HEK293 (cell line): ENCODE measurements at regions not wholly inside any gene's neighbourhood (a gene's known extent, or its start where the extent isn't known, plus 50 kb on each side); places are given as distances from the start of the nearest gene placed in this dataset.

Source experiments
- CTCF ChIA-PET: fragments of 350-600 bp; formaldehyde crosslinking; extraction: SDS; loops from one replicate; lab custom pipeline; 2021; ENCODE audit warnings: antibody characterized with exemption; lab: Yijun Ruan, JAX
- POLR2A ChIA-PET: fragments of 300-600 bp; formaldehyde crosslinking; extraction: SDS; loops from one replicate; lab custom pipeline; 2020; ENCODE audit warnings: antibody characterized with exemption, inconsistent platforms; lab: Yijun Ruan, JAX
- H3K27ac ChIP-seq: fragments of 200-500 bp; sonication (Bioruptor generic); 2 replicates; pipeline ENCODE4 v1.5.1; 2014; ENCODE audit warnings: low read depth, low read length, control low read depth, inconsistent platforms; ENCODE audit errors: extremely low read depth
- H3K36me3 ChIP-seq, 2 experiments: fragments of 200-500 bp in 1 of 2; sonication (Bioruptor generic) in 1 of 2; 1 replicate in 1 of 2; 2 replicates in 1 of 2; pipeline ENCODE4 v1.5.1; 2014 to 2017; ENCODE audit warnings: inconsistent platforms in 2 of 2, low read length in 2 of 2; ENCODE audit not compliant: control insufficient read depth in 2 of 2, insufficient read depth in 1 of 2
- H3K4me1 ChIP-seq: fragments of 200-500 bp; sonication (Bioruptor generic); 2 replicates; pipeline ENCODE4 v1.5.1; 2014; ENCODE audit warnings: mild to moderate bottlenecking, low read length, inconsistent platforms; ENCODE audit not compliant: control insufficient read depth, insufficient read depth
- H3K4me3 ChIP-seq: 2 replicates; pipeline ENCODE4 v1.5.1; 2011; ENCODE audit warnings: low read depth, mild to moderate bottlenecking, control low read depth, low read length, moderate library complexity
- H3K9me3 ChIP-seq: fragments of 200-500 bp; sonication (Bioruptor generic); 2 replicates; pipeline ENCODE4 v1.5.1; 2014; ENCODE audit warnings: low read depth, low read length, inconsistent platforms; ENCODE audit not compliant: control insufficient read depth, insufficient read depth
- BCL11B ChIP-seq: fragments of 450-650 bp; formaldehyde crosslinking; IDR thresholded peaks from 2 replicates; pipeline ENCODE4 v1.5.1; 2016; ENCODE audit warnings: low read depth, missing biosample characterization, missing genetic modification characterization
- GLIS2 ChIP-seq: fragments of 450-650 bp; formaldehyde crosslinking; IDR thresholded peaks from 2 replicates; pipeline ENCODE4 v1.5.1; 2016; ENCODE audit warnings: missing biosample characterization, missing genetic modification characterization
- IKZF3 ChIP-seq: fragments of 450-650 bp; IDR thresholded peaks from 2 replicates; pipeline ENCODE4 v1.5.0; 2018; ENCODE audit warnings: missing biosample characterization, mild to moderate bottlenecking, missing genetic modification characterization, moderate library complexity
- KLF16 ChIP-seq: fragments of 450-650 bp; formaldehyde crosslinking; IDR thresholded peaks from 2 replicates; pipeline ENCODE4 v1.5.1; 2017; ENCODE audit warnings: missing biosample characterization, missing genetic modification characterization
- MEIS1 ChIP-seq: sonication (generic); formaldehyde crosslinking; IDR thresholded peaks from 2 replicates; pipeline ENCODE4 v1.8.1; 2022; ENCODE audit warnings: missing genetic modification reagents, mild to moderate bottlenecking, borderline replicate concordance
- SCRT1 ChIP-seq: fragments of 450-650 bp; formaldehyde crosslinking; IDR thresholded peaks from 2 replicates; pipeline ENCODE4 v1.5.1; 2016; ENCODE audit warnings: missing biosample characterization, missing genetic modification characterization, borderline replicate concordance
- ZNF214 ChIP-seq: fragments of 450-650 bp; formaldehyde crosslinking; IDR thresholded peaks from 2 replicates; pipeline ENCODE4 v1.5.1; 2017; ENCODE audit warnings: missing biosample characterization, mild to moderate bottlenecking, missing genetic modification characterization, borderline replicate concordance
- ZNF223 ChIP-seq: fragments of 450-650 bp; formaldehyde crosslinking; IDR thresholded peaks from 2 replicates; pipeline ENCODE4 v1.5.1; 2016; ENCODE audit warnings: missing biosample characterization, missing genetic modification characterization
- ZNF335 ChIP-seq: fragments of 450-650 bp; formaldehyde crosslinking; conservative IDR thresholded peaks from 2 replicates; pipeline ENCODE4 v1.5.1; 2016; ENCODE audit warnings: missing biosample characterization, missing genetic modification characterization
- ZNF350 ChIP-seq: fragments of 450-650 bp; formaldehyde crosslinking; IDR thresholded peaks from 2 replicates; pipeline ENCODE4 v1.5.0; 2017; ENCODE audit warnings: missing biosample characterization, mild to moderate bottlenecking, missing genetic modification characterization
- ZNF354C ChIP-seq: fragments of 450-650 bp; formaldehyde crosslinking; IDR thresholded peaks from 2 replicates; pipeline ENCODE4 v1.5.1; 2016; ENCODE audit warnings: missing biosample characterization, missing genetic modification characterization, low read depth, borderline replicate concordance
- ZNF394 ChIP-seq: fragments of 450-650 bp; formaldehyde crosslinking; IDR thresholded peaks from 2 replicates; pipeline ENCODE4 v1.5.1; 2016; ENCODE audit warnings: missing biosample characterization, missing genetic modification characterization, mild to moderate bottlenecking, moderate library complexity, borderline replicate concordance
- ZNF404 ChIP-seq: fragments of 450-650 bp; formaldehyde crosslinking; IDR thresholded peaks from 2 replicates; pipeline ENCODE4 v1.5.1; 2017; ENCODE audit warnings: missing biosample characterization, missing genetic modification characterization
- ZNF416 ChIP-seq: fragments of 450-650 bp; formaldehyde crosslinking; IDR thresholded peaks from 2 replicates; pipeline ENCODE4 v1.5.1; 2016; ENCODE audit warnings: missing biosample characterization, missing genetic modification characterization
- ZNF423 ChIP-seq: fragments of 450-650 bp; formaldehyde crosslinking; IDR thresholded peaks from 2 replicates; pipeline ENCODE4 v1.5.1; 2016; ENCODE audit warnings: missing biosample characterization, missing genetic modification characterization
- ZNF433 ChIP-seq: fragments of 450-650 bp; formaldehyde crosslinking; IDR thresholded peaks from 2 replicates; pipeline ENCODE4 v1.5.1; 2016; ENCODE audit warnings: missing biosample characterization, missing genetic modification characterization, low read depth
- ZNF473 ChIP-seq: fragments of 450-650 bp; formaldehyde crosslinking; IDR thresholded peaks from 2 replicates; pipeline ENCODE4 v1.5.1; 2017; ENCODE audit warnings: missing biosample characterization, missing genetic modification characterization
- ZNF514 ChIP-seq: fragments of 450-650 bp; formaldehyde crosslinking; IDR thresholded peaks from 2 replicates; pipeline ENCODE4 v1.5.1; 2016; ENCODE audit warnings: missing biosample characterization, missing genetic modification characterization
- ZNF529 ChIP-seq: fragments of 450-650 bp; formaldehyde crosslinking; IDR thresholded peaks from 2 replicates; pipeline ENCODE4 v1.5.1; 2017; ENCODE audit warnings: missing genetic modification characterization, missing biosample characterization; ENCODE audit not compliant: insufficient replicate concordance
- ZNF544 ChIP-seq: fragments of 450-650 bp; formaldehyde crosslinking; IDR thresholded peaks from 2 replicates; pipeline ENCODE4 v1.5.0; 2017; ENCODE audit warnings: missing biosample characterization, missing genetic modification characterization
- ZNF555 ChIP-seq: fragments of 450-650 bp; formaldehyde crosslinking; conservative IDR thresholded peaks from 2 replicates; pipeline ENCODE4 v1.5.1; 2017; ENCODE audit warnings: missing biosample characterization, mild to moderate bottlenecking, missing genetic modification characterization, inconsistent platforms
- ZNF560 ChIP-seq: fragments of 450-650 bp; formaldehyde crosslinking; IDR thresholded peaks from 2 replicates; pipeline ENCODE4 v1.5.1; 2017; ENCODE audit warnings: missing biosample characterization, missing genetic modification characterization, borderline replicate concordance
- ZNF585B ChIP-seq: fragments of 450-650 bp; formaldehyde crosslinking; IDR thresholded peaks from 2 replicates; pipeline ENCODE4 v1.5.1; 2016; ENCODE audit warnings: missing biosample characterization, missing genetic modification characterization
- ZNF610 ChIP-seq: fragments of 450-650 bp; formaldehyde crosslinking; IDR thresholded peaks from 2 replicates; pipeline ENCODE4 v1.5.1; 2016; ENCODE audit warnings: missing biosample characterization, missing genetic modification characterization, borderline replicate concordance
- ZNF624 ChIP-seq: fragments of 450-650 bp; formaldehyde crosslinking; IDR thresholded peaks from 2 replicates; pipeline ENCODE4 v1.5.1; 2017; ENCODE audit warnings: missing biosample characterization, missing genetic modification characterization
- ZNF629 ChIP-seq: fragments of 450-650 bp; formaldehyde crosslinking; IDR thresholded peaks from 2 replicates; pipeline ENCODE4 v1.5.1; 2017; ENCODE audit warnings: missing biosample characterization, missing genetic modification characterization
- ZNF776 ChIP-seq: fragments of 450-650 bp; formaldehyde crosslinking; IDR thresholded peaks from 2 replicates; pipeline ENCODE4 v1.5.0; 2017; ENCODE audit warnings: missing biosample characterization, missing genetic modification characterization, borderline replicate concordance
- ZNF791 ChIP-seq: fragments of 450-650 bp; formaldehyde crosslinking; IDR thresholded peaks from 2 replicates; pipeline ENCODE4 v1.5.1; 2016; ENCODE audit warnings: missing biosample characterization, missing genetic modification characterization
- ZNF792 ChIP-seq: fragments of 450-650 bp; formaldehyde crosslinking; IDR thresholded peaks from 2 replicates; pipeline ENCODE4 v1.5.1; 2016; ENCODE audit warnings: missing biosample characterization, missing genetic modification characterization
- ZNF830 ChIP-seq: fragments of 450-650 bp; IDR thresholded peaks from 2 replicates; pipeline ENCODE4 v1.5.0; 2018; ENCODE audit warnings: missing biosample characterization, missing genetic modification characterization, low read depth, mild to moderate bottlenecking, moderate library complexity
- TF ChIP-seq, protein P1 (sequence below): fragments of 450-650 bp; formaldehyde crosslinking; IDR thresholded peaks from 2 replicates; pipeline ENCODE4 v1.5.1; 2016; ENCODE audit warnings: missing biosample characterization, missing genetic modification characterization
- TF ChIP-seq, protein P2 (sequence below): sonication (generic); formaldehyde crosslinking; IDR thresholded peaks from 2 replicates; pipeline ENCODE4 v1.8.1; 2022; ENCODE audit warnings: mild to moderate bottlenecking, moderate library complexity, missing genetic modification reagents

DNA sequence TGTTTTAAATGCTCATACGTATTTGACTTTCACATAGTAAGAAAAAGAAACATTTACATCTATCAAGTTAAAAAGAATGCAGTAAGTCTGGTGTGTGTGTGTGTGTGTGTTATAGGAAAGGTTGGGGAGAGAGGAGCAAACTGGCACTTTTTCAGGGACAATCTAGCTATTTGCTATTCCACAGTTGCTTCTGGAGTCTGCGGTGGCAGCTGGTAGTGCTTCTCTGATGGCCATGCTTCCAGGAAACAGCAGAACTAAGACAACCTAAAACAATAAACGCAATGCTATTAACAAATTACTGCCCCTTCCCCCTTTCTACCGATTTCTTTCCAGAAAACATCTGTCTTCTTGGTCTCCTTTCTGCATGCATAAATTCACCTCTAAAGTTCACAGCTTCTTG is 70.0 kb upstream of the CDH10 start:
- no peaks in the 10 kb centered on the region for H3K4me1 ChIP-seq
- ChIA-PET POLR2A (no interaction called here), CTCF (no interaction called here)
- H3K36me3 ChIP-seq = no peaks in the 10 kb centered on the region
- no peak overlapping the region for H3K4me3 ChIP-seq
- TF ChIP-seq SCRT1 (no peak), ZNF544 (tag by site-specific recombination) (no peak), ZNF629 (tag by site-specific recombination) (no peak), ZNF404 (no peak), ZNF792 (tag by site-specific recombination) (no peak), GLIS2 (tag by site-specific recombination) (no peak), MEIS1 (CRISPR knock-in tag) (no peak)
- H3K27ac ChIP-seq = no peak overlapping the region
- H3K9me3 ChIP-seq = no peaks in the 10 kb centered on the region

DNA sequence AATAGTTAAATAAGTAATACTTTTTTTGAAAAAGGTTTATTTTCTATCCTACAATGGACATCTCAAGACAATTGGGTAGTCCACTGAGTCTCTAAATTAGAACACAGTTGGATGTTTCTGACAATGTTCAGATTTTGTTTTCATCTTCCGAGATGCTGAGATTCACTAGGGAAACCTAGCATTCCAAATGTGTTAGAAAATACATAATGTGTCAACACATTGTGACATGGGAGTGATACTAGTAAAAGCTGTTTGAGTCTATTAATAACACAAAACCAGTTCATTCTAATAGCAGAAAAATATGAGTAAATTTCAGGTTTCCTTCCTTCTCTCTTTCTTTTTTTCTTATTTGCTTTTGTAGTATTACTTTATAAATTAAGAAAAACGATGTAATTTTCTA is 68.2 kb upstream of the CDH10 start:
- POLR2A ChIA-PET = no interaction called here
- H3K9me3 ChIP-seq = no peaks in the 10 kb centered on the region
- no peaks in the 10 kb centered on the region for H3K4me1 ChIP-seq
- H3K4me3 ChIP-seq = no peak overlapping the region
- H3K36me3 ChIP-seq = no peaks in the 10 kb centered on the region
- TF ChIP-seq ZNF776 (tag by site-specific recombination) = no peak
- TF ChIP-seq ZNF350 (tag by site-specific recombination) = no peak
- no peak for TF ChIP-seq ZNF529 (tag by site-specific recombination)
- no peak for TF ChIP-seq KLF16 (tag by site-specific recombination)
- TF ChIP-seq ZNF433 (tag by site-specific recombination) = no peak
- TF ChIP-seq ZNF214 = no peak
- no peak for TF ChIP-seq ZNF335
- TF ChIP-seq ZNF354C (tag by site-specific recombination) = no peak
- TF ChIP-seq, protein P1, sequence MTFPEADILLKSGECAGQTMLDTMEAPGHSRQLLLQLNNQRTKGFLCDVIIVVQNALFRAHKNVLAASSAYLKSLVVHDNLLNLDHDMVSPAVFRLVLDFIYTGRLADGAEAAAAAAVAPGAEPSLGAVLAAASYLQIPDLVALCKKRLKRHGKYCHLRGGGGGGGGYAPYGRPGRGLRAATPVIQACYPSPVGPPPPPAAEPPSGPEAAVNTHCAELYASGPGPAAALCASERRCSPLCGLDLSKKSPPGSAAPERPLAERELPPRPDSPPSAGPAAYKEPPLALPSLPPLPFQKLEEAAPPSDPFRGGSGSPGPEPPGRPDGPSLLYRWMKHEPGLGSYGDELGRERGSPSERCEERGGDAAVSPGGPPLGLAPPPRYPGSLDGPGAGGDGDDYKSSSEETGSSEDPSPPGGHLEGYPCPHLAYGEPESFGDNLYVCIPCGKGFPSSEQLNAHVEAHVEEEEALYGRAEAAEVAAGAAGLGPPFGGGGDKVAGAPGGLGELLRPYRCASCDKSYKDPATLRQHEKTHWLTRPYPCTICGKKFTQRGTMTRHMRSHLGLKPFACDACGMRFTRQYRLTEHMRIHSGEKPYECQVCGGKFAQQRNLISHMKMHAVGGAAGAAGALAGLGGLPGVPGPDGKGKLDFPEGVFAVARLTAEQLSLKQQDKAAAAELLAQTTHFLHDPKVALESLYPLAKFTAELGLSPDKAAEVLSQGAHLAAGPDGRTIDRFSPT (tag by site-specific recombination) = no peak
- TF ChIP-seq ZNF416 (tag by site-specific recombination) = no peak
- TF ChIP-seq ZNF791 (tag by site-specific recombination) = no peak
- TF ChIP-seq ZNF610 (tag by site-specific recombination) = no peak
- no peak for TF ChIP-seq BCL11B (tag by site-specific recombination)
- CTCF ChIA-PET = no interaction called here
- H3K27ac ChIP-seq = no peak overlapping the region

DNA sequence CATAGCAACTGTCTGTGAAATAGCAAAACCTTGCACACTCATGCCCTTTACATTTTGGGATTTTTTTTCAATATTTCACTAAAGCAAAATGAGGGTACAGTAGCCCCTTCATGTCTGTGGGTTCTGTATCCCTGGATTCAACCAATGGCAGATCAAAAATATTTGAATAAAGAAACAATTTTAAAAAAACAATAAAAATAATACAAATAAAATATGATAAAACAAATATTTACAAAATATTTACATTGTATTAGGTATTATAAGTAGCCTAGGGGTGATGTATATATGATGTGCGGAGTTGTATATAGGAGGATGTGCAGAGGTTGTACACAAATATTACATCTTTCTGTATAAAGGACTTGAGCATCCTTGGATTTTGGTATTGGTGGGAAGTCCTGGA is 67.3 kb upstream of the CDH10 start:
- Histone ChIP-seq H3K4me1 (no peaks in the 10 kb centered on the region), H3K27ac (no peak overlapping the region), H3K9me3 (no peaks in the 10 kb centered on the region), H3K36me3 (no peaks in the 10 kb centered on the region), H3K4me3 (no peak overlapping the region)
- ChIA-PET POLR2A (no interaction called here), CTCF (no interaction called here)
- TF ChIP-seq ZNF585B (tag by site-specific recombination) (no peak), ZNF555 (tag by site-specific recombination) (no peak), ZNF473 (tag by site-specific recombination) (no peak), ZNF394 (tag by site-specific recombination) (no peak), ZNF423 (tag by site-specific recombination) (no peak), ZNF830 (no peak), ZNF791 (tag by site-specific recombination) (no peak), KLF16 (tag by site-specific recombination) (no peak), ZNF223 (no peak), IKZF3 (tag by site-specific recombination) (no peak), ZNF560 (tag by site-specific recombination) (no peak), ZNF514 (tag by site-specific recombination) (no peak), ZNF624 (no peak)
- TF ChIP-seq, protein P2, sequence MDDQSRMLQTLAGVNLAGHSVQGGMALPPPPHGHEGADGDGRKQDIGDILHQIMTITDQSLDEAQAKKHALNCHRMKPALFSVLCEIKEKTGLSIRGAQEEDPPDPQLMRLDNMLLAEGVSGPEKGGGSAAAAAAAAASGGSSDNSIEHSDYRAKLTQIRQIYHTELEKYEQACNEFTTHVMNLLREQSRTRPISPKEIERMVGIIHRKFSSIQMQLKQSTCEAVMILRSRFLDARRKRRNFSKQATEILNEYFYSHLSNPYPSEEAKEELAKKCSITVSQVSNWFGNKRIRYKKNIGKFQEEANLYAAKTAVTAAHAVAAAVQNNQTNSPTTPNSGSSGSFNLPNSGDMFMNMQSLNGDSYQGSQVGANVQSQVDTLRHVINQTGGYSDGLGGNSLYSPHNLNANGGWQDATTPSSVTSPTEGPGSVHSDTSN (CRISPR knock-in tag) = no peak
